ENCODE measurements at regions not wholly inside any gene's neighbourhood (a gene's known extent, or its start where the extent isn't known, plus 50 kb on each side); places are given as distances from the start of the nearest gene placed in this dataset.
A peak's percentile ranks its signal among the peaks of the same experiment; 100 is the strongest.
"Not testable (repeated sequence)": the region's sequence is repeated elsewhere in the genome, so short reads cannot be mapped to it uniquely, and the experiment has no call there.

DNA sequence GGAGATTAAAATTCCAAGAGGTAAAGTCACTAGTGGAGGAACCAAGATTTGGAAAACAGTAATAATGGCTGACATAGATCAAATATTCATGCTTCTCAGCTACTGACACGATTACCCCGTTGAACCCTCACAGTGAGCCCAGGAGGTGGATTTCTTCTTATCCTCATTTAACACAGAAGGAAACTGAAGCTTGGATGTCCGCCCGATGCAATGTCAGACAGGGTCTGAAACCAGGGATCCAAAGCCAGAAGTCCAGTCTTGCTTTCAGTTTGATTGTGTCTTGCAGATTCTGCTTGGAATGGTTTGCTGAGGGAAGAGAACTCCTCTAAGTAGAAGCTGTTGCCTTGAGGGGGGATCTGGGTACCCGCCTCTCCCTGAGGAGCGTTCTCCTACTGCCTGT is 404.7 kb downstream of the KCNRG start:
- no peak for DNase-seq

DNA sequence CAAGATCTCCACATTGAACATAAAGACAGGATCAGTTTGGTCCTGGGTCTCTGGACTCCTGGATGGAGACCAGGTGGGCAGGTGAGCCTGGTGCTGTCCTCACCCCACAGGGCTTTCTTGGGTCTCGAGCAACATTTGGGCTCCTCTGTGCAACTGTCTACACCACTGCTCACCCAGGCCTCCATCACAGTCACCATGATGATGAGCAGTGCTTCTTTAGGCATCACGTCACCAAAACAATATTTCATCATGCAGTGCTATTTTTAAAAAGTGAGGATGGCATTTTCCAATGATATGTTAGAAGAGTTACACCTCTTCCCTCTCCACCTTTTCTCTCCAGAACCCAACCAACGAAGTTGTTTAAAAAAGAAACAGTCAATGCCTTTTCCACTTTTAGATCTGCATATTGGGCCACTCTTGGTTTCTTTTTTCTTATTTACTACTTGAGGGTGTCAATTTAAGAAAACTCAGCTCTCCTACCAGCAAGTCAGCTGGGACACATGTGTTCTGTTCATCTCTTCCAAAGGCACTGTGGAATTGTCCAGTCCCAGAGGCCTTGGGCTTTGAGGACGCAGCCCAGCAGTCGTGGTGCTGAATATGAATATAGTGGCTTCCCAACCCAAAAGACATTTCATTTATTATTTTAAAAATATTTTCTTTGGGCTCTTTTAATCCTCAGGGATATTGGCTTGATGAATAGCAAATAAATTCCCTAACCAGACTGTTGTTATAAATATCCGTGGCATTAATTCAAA is 405.7 kb downstream of the KCNRG start:
- peak; percentile 8 for DNase-seq

DNA sequence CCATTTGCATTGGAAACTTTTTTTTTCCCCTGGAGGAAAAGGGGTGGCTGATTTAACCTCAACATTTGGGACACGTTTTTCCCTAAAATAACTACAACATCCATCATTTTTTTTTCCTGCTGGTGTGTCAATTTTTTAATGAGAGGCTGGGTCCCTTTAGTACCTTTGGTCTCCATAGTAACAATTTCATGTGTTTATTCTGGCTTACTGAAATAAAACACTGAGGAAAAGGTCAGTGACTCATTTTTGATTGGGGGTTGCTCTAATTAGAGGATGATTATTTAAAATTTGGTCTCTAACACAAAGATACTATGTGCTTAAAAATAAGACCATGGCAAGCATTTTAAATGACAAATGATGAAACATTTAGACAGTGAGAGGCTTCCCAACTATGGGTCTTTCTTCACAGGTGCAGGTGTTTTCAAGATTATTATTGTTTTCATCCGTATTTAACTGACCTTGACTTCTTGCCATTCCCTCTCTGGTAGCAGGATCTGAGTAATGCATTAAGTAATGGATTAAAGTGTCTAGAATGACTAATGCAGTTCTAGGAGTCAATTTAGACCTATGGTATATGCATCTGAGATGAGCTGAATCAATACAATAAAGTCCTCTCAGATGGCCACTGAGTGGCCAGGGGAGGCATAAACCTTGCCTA is 406.4 kb downstream of the KCNRG start:
- DNase-seq = no peak

DNA sequence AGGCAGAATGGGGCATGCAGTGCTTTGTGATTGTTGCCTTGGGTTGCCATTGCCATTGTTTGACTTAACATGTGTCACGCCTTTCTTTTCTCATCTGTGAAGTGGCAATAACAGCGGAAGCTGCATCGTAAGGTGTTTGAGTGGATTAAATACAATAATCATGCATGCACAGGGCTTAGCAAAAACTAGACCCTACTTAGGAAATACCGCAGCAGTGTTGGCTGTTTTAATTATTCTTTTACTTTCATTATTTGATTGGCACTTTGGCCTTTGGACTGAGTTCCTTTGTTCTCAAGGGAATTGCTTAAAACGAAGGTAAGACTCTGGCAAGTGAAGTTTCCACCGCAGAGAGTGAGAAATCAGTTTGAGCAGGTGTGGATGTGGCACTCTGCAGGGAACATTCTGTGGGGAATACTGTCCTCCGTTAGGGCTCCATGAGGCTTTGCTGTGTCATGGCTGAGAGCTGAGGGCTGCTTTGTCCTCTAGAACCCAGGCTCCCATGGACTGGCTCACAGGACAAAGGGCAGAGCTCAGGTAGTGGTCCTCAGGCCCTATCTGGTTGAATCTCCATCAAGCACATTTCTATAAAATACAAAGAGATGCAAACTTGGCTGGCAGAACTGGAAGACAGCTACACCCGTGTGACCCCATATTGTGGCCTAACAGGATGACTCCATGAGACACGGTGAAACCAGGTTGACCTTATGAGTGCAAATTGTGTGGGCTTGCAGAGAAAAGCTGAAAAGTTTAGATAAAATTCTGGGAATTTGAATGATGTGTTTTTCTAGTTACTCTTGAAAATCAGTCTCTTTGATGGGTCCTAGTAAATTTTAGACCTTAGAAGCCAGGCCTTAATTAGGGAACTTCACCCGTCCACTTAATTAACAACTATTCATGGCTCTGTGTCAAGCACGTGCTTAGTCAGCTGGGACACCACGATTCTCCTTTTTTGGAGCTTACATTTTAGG is 407.2 kb downstream of the KCNRG start:
- DNase-seq = no peak

DNA sequence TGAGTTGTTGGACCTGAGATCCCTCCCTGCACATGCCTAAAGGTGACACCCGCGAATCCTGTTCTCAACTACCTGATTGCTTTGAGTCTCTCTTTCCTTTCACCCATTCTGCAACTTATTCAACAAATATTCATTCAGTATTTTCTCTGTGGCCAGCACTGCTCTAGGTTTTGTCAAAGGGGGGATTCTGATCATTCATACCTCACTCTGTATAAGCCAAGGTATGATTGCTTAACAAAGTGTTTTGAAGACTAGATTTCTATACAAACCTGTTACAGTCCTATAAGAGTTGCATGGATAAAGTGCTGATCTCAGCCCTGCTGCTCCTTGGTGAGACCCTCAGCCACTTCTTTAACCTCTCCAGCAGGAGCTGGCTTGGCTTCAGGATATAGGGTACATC is 409.7 kb downstream of the KCNRG start:
- DNase-seq = no peak

DNA sequence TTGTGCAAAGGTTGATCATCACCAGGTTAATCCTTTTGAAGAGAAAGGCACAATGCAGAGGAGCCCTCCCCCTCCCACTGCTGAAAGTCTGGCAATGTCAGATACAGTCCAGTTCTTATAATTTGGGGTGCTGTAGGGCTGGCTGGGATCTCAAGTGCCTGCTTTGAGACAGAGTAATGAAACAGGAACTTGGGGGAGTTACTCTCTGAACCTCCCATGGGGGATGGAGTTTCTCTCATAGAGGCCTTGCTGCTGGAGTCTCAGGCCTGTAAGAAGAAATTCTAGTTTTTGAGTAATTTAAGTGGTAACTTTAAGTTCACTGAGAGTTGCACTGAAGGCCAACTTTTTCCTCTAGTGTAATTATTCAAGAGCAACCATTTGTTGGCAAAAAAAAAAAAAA is 410.5 kb downstream of the KCNRG start:
- no peak for DNase-seq

DNA sequence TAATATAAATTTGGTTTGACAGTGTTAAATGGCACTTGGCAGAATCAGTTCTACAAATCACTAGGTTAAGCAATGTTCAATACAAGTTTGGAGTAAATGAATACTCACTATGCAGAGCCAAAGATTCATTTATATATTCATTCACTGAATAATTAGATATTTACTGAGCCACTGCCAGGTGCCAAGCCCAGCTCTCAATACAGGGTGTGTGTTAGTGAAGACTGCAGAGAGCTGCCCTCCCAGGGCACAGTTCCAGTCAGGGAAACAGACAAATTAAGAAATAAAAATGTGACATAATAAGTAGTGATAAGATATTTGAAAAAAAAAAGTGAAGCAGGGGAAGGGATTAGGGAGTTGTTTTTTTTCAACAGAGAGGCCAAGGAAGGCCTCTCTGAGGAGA is 411.7 kb downstream of the KCNRG start:
- no peak for DNase-seq

DNA sequence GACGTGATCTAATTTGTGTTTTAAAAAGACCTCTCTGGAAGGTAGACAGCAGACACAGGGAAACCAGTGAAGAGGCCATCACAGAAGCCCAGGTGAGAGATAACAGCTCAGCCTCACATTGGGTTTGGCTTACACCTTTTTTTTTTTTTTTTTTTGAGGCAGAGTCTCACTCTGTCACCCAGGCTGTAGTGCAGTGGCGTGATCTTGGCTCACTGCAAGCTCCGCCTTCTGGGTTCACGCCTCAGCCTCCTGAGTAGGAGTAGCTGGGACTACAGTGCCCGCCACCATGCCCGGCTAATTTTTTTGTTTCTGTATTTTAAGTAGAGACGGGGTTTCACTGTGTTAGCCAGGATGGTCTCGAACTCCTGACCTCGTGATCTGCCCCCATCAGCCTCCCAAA is 412.3 kb downstream of the KCNRG start:
- DNase-seq = not testable (repeated sequence)

DNA sequence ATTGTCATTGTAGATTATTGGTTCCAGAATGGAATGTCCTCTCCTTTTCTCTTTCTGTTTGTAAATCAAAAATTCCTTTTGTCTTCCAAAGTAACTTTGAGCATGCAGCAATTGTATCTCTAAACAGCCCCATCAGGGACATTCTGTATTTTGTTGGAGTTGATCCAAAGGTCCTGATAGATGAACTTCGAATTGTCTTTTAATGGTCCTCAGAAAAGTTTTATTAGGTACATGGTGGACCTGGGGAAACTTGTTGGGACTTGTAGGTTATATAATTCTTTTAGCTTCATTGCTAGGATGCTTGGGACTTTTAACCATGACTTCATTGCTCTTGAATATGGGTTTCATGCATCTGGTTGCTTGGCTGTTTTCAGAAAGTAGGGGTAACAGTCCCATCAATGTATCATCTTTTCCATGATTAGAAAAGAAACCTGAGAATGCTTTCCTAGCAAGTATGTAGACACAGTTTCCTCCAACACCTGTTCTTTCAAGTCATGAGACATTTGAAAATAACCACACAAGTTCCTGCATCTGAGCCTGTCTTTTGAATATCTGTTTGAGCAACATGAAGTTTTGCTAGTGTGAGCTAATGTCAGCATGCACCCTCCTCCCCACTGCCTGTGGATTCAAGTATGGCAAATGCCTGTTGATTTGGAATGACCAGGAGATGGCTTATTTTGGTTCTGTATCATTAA is 413.1 kb downstream of the KCNRG start:
- DNase-seq = no peak

DNA sequence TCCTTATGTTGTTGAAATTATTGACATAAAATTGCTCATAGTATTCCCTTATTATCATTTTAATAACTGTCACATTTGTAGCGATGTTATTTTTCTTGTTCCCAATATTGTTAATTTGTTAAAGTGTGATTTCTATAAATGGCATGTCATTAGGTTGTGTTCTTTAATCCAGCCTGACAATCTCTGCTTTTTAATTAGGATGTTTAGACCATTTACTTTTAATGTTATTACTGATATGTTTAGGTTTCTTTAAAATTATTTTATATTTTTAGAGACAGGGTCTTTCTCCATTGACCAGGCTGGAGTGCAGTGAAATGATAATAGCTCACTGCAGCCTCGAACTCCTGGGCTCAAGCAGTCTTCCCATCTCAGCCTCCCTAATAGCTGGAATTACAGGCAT is 408.5 kb downstream of the DLEU7 start:
- DNase-seq = no peak

DNA sequence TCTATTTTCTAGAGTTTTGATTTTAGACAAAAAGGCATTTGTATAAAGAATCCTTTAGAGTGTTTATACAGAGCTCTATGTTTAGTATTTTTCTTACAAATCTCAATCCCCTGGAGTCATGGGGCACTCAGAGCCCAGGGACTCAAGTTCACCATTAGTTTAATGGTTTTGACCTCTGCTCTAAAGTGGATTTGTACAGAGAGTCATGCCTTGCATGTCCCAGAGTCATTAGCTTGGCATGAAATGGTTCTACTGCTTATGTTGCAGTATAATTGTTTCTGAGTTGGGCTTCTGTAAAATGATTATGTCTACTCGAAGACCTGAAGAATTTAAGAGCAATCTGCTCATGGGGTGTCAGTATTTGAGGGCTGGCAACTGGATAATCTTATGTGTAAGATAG is 406.2 kb downstream of the DLEU7 start:
- no peak for DNase-seq

DNA sequence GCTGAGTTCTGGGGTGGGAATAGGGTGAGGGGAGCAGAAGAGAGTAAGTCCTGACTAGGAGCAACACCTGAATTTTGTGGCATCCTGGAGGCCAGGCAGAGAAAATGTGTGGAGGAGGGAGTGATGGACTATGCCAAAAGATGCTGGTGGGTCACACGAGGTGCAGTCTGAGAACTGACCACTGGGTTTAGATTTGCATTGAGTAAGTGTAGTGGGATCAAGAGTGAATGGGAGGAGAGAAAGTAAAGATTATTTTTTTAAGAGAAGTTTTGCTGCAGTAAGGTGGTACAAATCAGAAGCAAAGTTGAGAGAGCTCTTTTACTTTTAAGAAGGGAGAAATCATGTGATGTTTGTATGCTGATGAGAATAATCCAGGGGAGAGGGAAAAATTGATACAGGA is 405.1 kb downstream of the DLEU7 start:
- no peak for DNase-seq

DNA sequence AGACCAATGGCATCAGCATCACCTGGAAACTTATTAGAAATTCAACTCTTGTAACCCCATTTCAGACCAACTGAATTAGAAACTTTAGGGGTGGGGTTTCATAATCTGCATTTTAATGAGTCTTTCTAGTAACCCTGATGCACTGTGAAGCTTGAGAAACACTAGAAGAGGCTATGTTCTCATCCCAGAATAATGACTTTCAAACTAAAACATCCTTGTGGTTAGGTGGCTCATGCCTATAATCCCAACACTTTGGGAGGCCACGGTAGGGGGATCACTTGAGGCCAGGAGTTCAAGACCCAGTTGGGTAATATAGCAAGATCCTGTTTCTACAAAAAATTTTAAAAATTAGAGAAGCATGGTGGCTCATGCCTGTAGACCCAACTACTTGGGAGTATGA is 402.4 kb downstream of the DLEU7 start:
- no peak for DNase-seq

DNA sequence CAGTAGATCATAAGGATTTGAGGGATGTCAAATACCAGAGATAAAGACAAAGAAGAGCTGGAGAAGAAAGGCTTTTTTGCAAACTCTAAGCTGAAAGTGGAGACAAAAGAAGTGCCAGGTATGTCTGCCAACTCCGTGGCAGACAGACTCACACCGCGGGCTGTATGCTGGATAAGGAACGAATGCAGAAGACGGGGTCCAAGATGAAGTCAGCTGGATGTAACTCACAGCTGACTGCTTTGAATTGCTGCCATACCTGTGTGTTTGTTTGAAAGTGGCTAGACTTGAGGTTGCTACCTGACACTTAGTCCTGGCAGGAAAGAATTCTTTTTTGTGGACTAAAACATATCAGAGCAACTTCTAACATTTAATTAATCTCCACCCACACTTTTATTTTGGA is 398.8 kb downstream of the DLEU7 start:
- no peak for DNase-seq

DNA sequence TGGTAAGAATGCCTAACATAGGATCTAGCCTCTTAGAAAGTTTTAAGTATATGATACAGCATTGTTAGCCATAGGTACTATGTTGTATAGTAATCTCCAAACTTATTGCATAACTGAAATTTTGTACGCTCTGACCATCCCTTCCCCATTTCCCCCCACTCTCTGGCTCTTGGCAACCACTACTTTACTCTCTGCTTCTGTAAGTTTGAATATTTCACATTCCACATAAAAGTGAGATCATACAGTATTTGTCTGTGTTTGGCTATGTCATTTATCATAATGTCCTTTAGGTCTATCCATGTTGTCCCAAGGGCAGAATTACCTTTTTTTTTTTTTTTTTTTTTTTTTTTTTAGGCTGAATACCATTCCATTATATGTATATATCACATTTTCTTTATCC is 396.9 kb downstream of the DLEU7 start:
- no peak for DNase-seq

DNA sequence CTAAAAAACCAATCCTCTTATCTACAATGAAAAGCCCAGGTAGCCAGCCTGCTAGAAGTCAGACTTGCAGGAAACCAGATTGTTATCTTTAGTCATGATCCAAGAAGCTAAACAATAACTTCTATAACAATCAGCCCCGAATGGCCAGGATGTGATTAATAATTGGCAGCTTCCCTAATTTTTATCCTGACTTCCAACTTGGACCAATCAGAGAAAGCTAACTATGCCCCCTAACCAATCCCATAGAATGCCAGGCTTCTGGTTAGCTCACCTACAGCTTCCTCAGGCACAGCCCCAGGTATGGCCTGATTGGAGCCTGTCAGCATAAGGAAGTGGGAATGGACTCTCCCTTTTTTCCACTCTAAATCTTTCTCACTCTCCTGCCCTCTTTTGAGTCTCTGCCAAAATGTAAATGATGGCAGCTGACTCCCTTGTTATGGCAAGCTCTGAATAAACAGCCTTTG is 394.9 kb downstream of the DLEU7 start:
- DNase-seq = no peak

DNA sequence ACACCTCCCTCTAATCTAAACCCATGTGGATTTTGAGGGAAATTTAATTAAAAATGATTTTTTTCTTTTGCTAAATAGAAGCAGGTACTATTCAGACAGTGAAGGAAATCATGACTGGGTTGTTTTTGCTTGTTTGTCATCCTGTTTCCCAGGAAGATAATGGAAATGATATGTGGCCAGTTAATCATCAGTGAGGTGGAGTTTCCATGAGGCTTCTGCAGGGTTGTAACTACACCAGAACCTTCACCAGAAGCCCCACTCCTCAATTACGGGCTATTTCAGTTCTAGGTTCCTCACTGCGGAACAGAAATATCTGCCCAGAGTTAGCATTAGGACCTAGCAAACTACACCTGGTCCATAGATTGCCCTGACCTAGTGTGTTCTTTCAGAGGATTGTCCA is 394.0 kb downstream of the DLEU7 start:
- DNase-seq = no peak

DNA sequence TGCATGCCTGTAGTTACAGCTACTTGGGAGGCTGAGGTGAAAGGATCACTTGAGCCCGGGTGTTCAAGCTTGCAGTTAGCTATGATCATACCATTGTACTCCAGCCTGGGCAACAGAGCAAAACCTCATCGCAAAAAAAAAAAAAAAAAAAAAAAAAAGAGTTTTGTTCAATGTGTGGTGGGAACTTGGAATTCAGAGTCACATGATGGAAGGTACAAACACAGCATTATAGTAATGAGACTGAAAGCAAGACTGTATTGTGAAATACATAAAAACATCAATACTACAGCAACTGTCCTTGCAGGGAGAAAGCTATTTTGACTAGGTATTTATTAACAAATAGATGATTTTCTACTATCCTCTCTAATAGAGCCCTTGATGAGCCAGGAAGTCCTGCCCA is 393.2 kb downstream of the DLEU7 start:
- no peak for DNase-seq

DNA sequence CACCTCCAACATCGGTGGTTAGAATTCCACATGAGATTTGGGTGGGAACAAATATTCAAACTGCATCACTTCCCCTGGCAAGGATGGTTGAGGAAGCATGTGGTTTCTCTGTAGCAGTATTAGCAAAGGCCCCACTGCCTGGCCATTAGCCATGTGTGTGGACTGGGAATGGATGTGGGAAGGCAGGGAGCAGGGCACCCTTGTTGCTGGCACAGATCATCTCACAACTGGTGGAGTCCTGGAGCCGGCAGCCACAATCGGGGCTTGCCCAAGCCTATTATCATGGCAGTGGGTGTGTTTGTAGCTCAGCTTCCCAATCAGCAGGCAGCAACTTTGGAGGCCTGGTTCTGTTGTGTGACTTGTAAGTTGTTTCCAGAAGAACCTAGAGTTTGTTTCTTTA is 391.9 kb downstream of the DLEU7 start:
- no peak for DNase-seq

DNA sequence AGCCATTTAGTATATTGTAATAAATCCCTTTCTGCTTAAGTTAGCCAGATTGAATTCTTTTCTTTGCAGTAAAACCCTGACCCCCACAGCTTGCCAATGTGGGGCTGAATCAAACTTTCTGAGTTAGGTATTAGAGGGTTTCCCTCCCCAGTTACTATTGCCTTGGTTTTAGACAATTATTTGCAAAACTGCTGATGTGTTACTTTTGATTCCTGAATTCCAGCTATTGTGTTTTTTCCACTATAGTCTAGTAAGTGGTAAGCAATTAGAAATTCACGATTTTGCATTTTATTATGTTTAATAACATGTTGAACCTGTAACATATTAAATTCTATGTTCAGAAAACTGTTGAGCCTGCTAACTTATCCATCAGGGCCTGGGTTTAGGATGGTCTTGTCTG is 391.5 kb downstream of the DLEU7 start:
- DNase-seq = no peak

DNA sequence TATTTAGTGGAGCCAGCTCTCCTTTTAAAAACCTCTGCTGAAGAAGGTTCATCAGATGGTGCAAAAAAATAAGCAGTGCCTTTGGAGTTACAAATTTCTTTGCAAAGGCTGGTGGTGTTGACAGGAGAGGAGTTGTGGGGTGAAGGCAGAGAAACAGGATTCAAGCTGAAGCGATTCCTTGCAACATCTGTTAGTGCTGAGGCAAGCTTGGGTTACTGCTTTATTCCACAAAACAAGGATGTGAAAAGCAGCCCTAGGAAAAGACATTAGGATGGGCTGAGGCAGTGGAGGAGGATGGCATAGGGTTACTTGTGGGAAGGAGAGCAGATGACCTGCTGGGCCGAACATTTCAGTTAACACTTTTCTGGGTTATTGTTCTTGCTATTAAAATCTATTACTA is 390.7 kb downstream of the DLEU7 start:
- DNase-seq = peak; percentile 35

DNA sequence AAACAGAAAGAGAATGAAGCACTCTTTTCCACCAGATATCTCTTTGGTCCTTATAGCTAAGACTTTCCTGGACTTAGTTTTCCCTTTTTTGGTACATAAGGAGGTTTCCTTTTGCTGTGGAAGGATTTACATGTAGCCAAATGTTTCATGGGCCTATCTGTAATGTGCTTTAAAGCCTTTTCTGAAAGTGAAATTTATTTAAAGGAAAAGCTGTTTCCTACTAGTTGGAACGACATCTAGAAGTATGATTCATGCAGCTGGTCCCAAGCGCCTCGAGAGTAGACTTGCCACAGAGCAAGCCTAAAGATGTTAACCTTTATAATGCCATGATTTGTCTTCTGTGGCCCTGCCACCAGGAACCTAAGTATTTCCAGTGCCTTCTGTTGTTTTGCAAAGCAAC is 390.3 kb downstream of the DLEU7 start:
- DNase-seq = peak; percentile 54

Data from skin of body (tissue), 1 donor.